ENCODE measurements at regions not wholly inside any gene's neighbourhood (a gene's known extent, or its start where the extent isn't known, plus 50 kb on each side); places are given as distances from the start of the nearest gene placed in this dataset.
A peak's percentile ranks its signal among the peaks of the same experiment; 100 is the strongest.
"Not testable (repeated sequence)": the region's sequence is repeated elsewhere in the genome, so short reads cannot be mapped to it uniquely, and the experiment has no call there.

DNA sequence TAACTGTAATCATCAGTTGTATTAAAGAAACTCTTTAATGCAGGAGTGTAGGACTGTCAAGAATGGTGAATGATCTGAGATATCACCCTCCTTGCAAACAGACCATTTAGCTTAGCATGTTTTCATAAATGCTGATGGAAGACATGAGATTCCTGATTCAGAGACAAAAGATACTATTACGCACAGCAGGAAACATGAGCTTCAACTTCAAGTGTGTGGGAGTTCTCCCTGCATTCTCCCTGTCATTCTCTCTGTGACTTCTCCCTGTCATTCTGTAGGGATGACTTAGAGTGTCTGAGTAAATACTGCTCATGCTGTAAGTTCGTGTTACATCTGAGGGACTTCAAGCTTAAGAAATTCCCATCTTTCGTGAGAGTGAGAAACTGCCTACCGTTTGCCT is 866.0 kb upstream of the PRKX start:
- DNase-seq = no peak

DNA sequence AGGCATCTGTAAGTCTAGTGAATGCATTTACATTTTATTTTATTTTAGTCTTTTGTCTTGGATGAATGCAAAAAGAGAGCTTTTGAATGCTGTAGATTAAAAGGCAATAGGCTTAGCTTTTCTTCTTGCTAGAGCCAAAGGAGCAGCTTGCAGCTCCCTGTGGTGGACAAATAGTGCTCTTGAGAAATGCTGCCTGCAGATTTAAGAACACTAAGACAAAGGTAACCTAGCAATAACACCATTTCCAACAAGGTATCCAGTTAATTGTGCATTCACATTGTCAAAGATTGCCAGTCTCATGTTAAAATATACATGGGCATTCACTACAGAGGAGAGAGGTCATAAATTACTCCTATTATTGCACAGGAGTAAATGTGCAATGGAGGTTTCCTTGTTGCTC is 859.2 kb upstream of the PRKX start:
- no peak for DNase-seq

DNA sequence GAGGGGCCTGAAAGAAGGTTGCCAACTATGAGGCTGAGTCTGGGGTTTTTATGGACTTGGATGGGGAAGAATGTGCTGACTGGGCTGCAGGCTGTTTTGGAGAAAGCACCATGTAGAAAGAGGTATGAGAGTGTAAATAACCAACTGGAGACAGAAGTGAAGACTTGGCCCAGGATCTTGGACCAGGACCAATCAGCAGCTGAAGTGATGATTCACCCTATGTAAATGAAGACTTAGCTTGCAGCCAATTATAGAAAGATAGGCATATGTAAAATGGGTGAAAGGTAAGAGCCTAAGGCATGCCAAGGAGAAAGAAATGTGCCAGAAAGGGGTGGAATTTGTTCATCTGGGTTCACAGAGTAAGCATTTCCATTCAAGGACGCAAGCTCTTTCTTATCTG is 856.7 kb upstream of the PRKX start:
- no peak for DNase-seq

DNA sequence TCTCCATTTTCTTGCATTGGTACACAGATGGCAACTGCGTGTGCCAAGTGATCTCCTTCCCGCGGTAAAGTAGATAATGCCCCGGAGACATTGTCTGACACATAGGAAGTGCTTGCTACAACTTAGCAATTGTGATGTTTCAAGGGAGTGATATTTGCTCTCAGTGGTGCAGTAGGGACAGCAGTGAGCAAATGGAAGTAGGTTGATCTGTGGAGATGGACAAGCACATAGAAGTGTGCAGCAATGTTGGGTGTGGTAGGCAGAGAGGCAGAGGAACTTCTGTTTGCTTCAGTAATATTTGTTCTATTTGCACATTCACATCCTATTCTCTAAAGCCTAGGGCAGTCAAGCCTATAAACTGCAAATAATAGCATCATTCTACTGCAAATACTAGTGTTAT is 846.7 kb upstream of the PRKX start:
- no peak for DNase-seq

DNA sequence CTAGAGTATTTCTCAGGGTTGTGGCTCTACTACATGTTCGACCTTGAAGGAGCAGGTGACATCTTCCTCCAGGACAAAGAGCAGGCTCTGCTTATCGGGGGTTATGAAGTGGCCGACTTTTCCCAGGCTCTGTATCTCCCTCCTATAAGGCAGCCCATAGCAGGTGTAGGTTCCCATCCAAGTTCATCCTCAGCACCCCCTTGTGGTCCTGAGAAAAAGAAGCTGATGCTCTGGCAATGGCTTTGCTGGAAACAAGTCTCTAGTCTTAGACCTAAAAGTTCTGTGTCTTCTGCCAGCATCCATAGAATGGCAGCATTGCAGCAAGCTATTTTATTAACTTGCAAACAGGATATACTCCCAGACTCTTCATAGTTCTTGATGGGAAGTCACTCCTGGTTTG is 836.6 kb upstream of the PRKX start:
- DNase-seq = peak in 1 of 51 donors; percentile 0

DNA sequence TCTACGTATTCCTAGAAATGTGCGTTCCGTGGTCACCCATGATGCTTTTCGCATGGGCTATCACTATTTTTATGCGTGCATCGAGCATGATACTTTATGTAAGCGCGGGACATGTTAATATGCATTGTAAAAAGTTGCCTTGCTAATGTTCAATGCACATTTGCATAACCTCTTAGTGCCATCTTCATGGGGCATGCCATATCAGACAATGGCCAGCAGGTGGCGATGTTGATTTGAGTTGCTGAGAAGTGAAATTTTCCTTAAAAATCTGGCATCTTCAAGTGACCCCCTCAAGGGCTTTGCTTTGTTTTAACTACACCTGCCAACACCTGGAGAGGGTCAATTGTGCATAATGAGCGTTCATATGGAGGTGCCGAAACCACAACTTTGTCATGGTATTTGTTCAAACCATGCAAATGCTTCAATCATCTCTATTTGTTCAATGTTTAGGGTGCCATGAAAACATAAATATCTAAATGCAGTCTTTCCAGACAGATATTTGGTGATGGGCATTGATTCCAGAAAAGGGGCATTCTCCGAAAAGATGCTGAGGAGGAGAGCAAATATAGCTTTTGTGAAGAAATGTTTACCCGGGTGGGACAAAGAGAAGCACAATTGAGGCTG is 833.9 kb upstream of the PRKX start:
- peak in 41 of 51 donors; percentile 0 to 58 (median 7) for DNase-seq

DNA sequence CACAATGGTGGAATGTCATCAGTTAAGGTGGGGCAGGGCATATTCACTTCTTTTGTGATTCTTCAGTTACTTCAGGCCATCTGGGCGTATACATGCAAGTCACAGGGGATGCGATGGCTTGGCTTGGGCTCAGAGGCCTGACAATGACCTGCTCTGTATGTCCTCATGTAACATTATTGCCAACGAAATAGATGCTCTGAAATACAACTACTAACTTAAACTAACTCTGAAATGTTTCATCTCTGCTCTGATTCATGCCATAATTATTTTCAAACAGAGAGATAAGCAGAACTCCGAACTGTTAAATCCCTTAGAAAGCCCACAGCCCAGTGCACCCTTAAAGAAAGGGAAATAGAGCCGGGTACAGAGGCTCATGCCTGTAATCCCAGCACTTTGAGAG is 832.7 kb upstream of the PRKX start:
- DNase-seq = not testable (repeated sequence)

DNA sequence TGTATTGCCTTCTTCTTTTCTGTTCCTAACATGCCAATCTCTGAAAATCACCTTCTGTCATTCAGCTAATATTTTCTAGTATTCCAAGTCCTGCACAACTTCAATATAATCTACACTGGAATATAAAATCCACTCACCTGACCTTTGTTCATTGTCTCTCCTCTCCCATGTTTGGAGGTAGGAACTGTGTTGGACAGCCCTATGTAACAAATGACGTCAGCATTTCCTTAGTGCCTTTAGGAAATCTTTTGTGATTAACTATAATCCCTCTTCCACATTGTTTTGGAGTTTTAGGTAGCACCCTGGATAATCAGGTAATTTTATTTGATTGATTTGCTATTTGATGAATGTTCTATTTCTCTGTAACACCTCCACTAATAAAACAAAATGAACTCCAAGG is 814.8 kb upstream of the PRKX start:
- DNase-seq = no peak

DNA sequence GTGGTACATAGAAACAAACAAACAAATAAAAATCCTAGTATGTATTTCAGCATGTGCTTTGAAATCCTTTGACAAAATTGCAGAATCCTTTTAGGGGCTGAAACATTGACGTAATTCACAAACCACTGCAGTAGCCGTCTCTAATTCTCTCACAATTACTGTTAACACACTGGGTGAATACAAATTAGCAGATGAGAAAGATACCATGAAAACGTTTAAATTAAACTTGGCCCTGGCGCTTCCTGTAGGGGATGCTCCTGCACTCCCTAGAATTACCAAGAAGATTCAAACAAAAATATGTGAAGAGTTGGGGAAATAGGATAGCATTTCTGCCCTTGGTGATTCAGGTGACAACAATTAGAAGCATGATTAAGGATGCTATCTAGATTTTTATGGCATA is 772.5 kb upstream of the PRKX start:
- DNase-seq = no peak

DNA sequence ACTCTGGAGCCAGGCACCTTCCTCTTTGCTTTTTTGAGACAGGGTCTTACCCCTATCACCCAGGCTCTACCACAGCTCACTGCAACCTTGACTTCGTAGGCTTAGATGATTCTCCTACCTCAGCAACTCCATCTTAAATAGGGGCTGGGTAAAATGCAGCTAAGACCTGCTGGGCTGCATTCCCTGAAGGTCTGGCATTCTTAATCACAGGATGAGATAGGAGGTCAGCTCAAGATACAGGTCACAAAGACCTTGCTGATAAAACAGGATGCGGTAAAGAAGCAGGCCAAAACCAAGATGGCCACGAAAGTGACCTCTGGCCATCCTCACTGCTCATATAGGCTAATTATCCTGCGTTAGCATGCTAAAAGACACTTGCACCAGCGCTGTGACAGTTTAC is 770.8 kb upstream of the PRKX start:
- DNase-seq = no peak

DNA sequence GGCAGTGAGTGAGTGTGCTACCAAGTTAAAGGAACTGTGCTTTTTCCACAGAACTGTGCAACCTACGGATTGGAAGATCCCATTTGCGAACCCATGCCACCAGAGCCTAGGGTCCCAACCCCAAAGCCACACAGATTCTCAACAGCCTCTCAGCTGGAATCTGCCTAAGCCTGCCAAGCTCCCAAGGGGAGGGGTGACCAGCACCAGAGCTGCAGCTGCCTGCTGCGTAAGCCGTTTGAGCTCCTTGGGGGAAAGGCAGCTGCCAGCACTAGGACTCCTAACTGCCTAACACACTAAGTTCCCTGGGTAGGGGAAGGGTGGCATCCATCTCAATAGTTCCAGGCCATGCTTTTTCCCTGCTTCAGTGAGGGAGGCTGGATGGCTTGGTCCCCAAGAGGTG is 738.1 kb upstream of the PRKX start:
- no peak for DNase-seq

DNA sequence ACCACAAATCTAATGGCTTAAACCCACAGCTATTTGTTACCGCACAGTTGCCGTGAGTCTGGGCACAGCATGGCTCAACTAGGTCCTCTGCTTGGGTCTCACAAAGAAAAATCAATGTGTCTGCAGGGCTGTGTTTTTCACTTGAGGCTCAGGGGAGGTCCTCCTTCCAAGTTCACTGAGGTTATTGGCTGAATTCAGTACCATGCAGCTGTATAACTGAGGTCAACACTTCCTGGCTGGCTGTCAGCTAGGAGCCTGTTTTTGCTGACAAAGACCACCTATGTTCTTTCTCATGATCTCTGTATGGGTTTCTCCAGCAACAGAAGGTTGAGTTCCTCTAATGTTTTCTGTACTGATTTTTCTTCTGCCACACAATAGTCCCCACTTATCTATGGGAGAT is 736.7 kb upstream of the PRKX start:
- DNase-seq = no peak

DNA sequence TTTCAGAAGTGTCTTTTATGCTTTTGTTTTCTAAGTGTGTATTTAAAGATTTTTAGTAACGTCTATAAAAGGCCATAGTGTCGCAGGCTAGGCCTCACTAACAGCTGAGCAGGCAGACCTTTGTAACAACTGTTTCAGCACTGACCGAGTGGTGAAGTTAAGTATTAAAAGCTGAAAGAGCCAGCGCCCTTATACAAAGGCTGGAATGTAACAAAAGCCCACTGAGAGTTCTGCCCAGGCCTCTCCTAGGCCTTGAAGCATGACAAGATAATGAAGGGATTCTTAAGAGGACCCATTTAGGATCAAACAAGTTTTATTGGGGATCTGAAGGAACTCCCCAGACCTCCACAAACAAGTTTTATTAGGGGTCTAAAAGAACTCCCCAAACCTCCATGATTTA is 722.5 kb upstream of the PRKX start:
- no peak for DNase-seq

DNA sequence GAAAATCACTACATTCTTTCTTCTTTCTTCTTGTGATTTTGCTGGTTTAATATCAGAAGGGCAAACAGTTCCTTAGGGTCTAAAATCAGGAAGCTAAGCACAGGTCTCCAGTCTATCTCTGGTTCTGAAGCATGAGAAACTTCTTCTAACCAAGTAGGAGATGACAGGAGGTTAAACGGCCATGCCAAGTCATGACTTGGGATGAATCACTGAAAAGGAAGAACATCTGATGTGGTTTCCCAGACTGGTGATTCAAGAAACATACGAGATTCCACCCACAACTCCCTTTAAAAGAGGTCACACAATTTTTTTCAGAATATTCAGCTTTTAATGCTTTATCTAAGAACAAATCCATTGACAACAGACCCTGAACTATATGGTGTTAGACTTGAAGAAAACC is 684.0 kb upstream of the PRKX start:
- no peak for DNase-seq

DNA sequence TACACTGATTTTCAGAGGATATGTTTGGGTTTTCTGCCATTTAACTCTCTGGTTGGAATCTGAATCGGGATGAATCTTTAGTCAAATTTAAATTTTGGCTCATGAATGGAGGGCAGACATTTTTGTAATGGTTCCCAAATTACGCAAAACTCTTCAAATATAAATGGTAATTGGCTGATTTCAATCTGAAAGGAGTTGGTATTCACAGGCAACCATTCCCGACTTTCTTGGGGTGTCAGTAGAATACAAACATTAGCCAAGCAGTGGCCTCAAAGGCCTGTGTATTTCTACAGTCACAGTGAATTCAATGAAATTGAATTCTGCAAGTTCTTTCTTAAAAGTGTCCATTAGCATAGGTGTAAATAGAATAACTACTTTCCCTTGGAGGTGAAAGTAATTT is 668.8 kb upstream of the PRKX start:
- DNase-seq = no peak

DNA sequence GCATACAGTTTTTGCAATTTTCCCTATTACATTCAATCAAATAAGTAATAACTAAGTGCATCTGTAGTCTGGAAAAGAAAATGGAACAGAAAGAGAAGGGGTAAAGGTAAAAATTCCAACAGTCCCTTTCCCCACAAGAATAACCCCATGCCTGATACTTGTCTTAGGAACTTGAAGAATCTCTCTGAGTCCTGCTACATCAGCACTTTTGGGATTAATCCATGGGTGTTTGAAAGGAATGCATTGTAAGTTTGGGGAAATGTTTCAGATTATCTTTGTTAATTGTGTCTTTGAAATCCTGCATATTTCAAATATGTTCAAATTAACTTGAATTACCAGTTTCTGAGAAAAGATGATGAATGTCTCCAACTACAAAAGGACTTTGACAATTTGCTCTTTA is 667.3 kb upstream of the PRKX start:
- no peak for DNase-seq

DNA sequence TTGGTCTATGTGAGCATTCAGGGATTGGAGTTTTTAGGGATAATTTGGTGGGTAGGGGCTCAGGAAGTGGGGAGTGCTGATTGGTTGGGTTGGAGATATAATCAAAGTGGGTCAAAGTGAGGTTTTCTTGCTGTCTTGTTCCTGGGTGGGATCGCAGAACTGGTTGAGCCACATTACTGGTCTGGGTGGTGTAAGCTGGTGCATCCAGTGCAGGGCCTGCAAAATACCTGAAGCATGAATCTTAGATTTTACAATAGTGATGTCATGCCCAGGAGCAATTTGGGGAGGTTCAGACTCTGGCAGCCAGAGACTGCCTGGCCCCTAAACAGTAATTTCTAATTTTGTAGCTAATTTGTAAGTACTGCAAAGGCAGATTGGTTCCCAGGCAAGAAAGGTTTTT is 665.6 kb upstream of the PRKX start:
- DNase-seq = no peak

DNA sequence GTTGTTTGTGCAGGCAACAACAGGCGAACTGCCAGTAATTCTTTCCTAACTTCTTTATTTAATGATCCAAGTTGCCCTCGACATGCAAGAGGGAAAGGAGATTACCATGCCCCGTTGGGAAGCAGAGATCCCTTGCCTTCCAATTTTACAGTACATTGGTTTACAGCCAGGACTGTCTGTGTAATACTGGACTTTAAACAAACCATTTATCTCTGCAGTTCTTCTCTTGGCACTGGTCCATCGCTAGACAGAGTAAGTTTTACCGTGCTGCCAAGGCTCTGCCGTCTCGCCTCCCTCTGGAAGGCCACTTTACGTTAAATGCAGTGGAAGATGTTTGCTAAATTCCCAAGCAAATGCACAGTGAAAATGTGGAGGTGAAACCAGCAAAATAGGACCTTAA is 660.3 kb upstream of the PRKX start:
- no peak for DNase-seq

DNA sequence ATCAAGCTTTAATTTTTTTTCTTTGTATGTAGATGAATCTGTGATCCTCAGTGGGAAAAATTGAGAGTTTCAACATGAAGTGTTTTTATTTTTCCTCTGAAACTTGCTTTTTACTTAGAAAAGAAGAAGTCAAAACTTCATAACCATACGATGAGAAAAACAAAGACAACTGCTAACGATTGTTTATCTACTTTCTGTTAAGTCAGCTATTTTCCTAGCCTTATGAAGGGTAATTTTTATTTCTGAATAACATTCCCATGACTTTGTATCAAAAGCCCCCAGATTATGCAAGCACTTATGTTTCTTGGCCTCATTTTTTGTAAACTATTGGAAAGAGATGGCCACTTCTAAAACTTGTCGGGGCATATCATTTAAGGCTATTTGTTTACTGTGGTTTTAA is 645.1 kb upstream of the PRKX start:
- no peak for DNase-seq

DNA sequence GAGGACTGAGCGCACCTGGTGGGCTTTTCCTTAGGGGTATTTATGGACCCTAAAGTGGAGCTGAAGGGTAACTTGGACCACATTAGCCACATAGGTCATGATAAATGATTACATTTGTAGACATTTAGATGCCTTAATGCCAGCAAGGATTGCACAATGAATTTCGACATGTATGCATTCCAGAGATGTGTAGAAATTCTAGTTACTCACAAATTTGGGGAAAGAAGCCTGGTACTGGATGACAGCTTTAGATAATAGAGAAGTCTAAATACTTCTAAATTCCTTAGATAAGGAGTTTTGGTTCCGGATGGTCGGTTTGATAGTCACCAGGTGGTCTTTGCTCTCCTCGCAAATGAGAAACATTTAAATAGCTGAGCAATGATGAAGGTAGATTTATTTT is 609.5 kb upstream of the PRKX start:
- DNase-seq = no peak

DNA sequence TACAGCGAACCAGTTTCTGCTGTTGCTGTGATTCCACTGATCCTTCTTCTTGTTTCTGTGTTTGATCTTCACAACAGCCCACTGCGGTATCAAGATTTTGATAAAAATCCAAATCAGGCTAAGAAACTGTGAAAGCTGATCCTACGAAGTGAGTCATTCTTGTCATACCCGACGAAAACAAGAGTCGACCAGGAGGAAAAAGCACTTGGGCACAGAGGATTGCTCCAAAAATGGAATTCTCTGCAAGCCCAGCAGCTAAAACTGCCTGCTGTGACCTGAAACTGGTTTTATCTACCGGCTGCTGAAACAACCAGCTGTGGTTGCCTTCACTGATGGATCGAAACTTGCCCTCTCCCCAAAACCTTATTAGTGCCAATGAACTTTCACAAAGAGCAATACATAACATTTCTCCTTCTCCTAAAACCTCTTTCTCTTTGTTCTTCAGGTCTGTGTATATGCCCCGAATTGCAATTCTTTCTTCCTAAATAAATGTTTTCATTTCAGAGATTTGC is 607.0 kb upstream of the PRKX start:
- DNase-seq = no peak

DNA sequence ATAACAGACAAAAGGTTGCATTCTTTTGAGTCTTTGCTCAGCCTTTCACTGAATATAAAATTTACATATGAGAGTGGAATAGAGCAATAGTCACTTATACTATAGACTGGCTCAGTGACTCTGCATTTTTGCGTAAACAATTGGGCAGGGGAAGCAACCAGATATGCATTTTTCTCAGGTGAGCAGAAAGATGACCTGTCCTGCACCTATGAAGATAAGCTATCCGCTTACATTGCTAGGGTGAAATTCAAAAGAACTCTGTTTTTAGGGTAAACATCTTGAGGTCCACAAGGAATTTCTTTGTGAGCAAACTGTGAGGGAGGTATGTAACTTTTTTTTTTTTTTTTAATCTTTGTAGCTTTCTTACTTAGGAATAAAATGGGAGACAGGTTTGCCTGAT is 602.4 kb upstream of the PRKX start:
- no peak for DNase-seq

DNA sequence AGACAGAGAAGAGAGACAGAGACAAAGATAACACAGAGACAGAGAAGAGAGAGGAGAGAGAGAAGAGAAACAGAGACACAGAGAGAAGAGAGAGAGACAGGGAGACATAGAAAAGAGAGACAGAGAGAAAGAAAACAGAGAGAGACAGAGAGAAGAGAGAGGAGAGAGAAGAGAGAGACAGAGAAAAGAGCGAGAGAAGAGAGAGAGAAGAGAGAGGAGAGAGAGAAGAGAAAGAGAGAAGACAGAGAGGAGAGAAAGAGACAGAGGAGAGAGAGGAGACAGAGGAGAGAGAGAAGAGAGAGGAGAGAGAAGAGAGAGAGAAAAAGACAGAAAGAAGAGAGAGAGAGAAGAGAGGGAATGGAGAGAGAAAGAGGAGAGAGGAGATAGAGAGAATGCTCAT is 601.1 kb upstream of the PRKX start:
- no peak for DNase-seq

DNA sequence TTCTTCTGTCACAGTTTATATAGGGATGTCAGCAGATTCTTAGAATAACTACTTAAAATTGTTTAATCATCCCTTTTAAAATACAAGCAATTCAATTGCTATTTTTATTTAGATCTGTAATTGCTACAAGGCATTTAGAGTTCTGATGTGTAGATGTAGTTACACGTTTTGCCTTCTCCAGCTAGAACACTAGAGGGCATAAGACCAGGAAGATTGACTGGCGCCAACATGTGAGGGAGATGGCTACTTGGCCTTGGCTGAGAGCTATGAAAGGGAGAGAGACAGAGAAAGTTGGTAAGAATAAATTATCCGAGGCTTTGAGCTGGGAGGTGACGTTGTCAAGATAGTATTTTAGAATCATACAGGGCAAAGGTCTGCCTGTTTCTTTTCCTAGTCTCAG is 563.7 kb upstream of the PRKX start:
- no peak for DNase-seq
